Osteoblast (primary cell): ENCODE measurements at regions not wholly inside any gene's neighbourhood (a gene's known extent, or its start where the extent isn't known, plus 50 kb on each side); places are given as distances from the start of the nearest gene placed in this dataset.
"Not testable (repeated sequence)": the region's sequence is repeated elsewhere in the genome, so short reads cannot be mapped to it uniquely, and the experiment has no call there.

Source experiments
- DNase-seq: peaks from one replicate; pipeline ENCODE4 v3.0.0; 2011; ENCODE audit warnings: low spot score, mixed read lengths; ENCODE audit not compliant: insufficient read length; ENCODE audit errors: missing footprints
- H2AFZ ChIP-seq: 2 replicates; pipeline ENCODE4 v1.6.0; 2011; ENCODE audit warnings: mild to moderate bottlenecking, low read length
- H3K27ac ChIP-seq: 2 replicates; pipeline ENCODE4 v1.5.1; 2011; ENCODE audit warnings: mild to moderate bottlenecking, low read depth, low read length, moderate library complexity
- H3K27me3 ChIP-seq: 2 replicates; pipeline ENCODE4 v1.6.0; 2012; ENCODE audit warnings: mild to moderate bottlenecking, control low read depth, inconsistent platforms, low read length, moderate library complexity; ENCODE audit not compliant: insufficient read depth
- H3K36me3 ChIP-seq: 2 replicates; pipeline ENCODE4 v1.5.1; 2011; ENCODE audit warnings: mild to moderate bottlenecking, low read length, control low read depth, moderate library complexity; ENCODE audit not compliant: insufficient read depth
- H3K4me1 ChIP-seq: 2 replicates; pipeline ENCODE4 v1.5.1; 2011; ENCODE audit warnings: mild to moderate bottlenecking, low read length, control low read depth, moderate library complexity; ENCODE audit not compliant: insufficient read depth
- H3K4me2 ChIP-seq: 2 replicates; pipeline ENCODE4 v1.6.0; 2011; ENCODE audit warnings: mild to moderate bottlenecking, low read length; ENCODE audit not compliant: insufficient read depth
- H3K4me3 ChIP-seq: fragments of 200-600 bp; sonication (generic); 3 replicates; pipeline ENCODE4 v1.5.1; 2012; ENCODE audit warnings: mild to moderate bottlenecking, low read length, inconsistent platforms; ENCODE audit not compliant: insufficient read depth
- H3K79me2 ChIP-seq: 2 replicates; pipeline ENCODE4 v1.6.0; 2012; ENCODE audit warnings: mild to moderate bottlenecking, low read length, control low read depth, inconsistent platforms; ENCODE audit not compliant: insufficient read depth
- H3K9me3 ChIP-seq: 2 replicates; pipeline ENCODE4 v1.5.1; 2011; ENCODE audit warnings: low read depth, low read length, control low read depth
- H4K20me1 ChIP-seq: 2 replicates; pipeline ENCODE4 v1.6.0; 2012; ENCODE audit warnings: mild to moderate bottlenecking, low read length, control low read depth; ENCODE audit not compliant: insufficient read depth
- CTCF ChIP-seq: IDR thresholded peaks from 2 replicates; pipeline ENCODE4 v1.5.1; 2011; ENCODE audit warnings: mild to moderate bottlenecking, low read depth, low read length, moderate library complexity; ENCODE audit errors: extremely low read depth

DNA sequence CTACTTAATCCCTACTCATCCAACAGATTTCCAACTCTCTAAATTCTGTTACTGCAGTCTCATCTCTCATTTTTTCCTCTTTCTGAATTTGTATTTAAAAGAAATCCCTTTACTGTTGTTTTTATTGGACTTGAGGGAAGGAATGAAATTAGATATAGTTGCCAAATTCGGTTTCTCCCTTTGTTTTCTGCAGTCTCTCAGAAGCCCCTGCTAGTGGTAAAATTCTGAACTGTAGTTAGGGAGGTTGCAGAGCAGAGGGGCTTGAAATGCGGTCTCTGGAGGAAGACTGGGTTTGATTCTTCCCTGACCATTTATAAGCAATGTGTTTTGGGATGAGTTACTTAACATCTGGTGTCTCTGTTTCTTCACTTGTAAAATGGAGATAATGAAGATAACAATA lies 106.3 kb upstream of the TBX18 start:
- H3K4me1 ChIP-seq: no peaks in the 10 kb centered on the region
- no peak overlapping the region for H3K27ac ChIP-seq
- no peak for TF ChIP-seq CTCF
- no peaks in the 10 kb centered on the region for H4K20me1 ChIP-seq
- H3K79me2 ChIP-seq: no peaks in the 10 kb centered on the region
- H3K9me3 ChIP-seq: no peaks in the 10 kb centered on the region
- no peaks in the 10 kb centered on the region for H3K36me3 ChIP-seq
- H2AFZ ChIP-seq: no peak overlapping the region
- H3K4me3 ChIP-seq: no peak overlapping the region
- no peak overlapping the region for H3K4me2 ChIP-seq
- no peak for DNase-seq
- no peaks in the 10 kb centered on the region for H3K27me3 ChIP-seq

DNA sequence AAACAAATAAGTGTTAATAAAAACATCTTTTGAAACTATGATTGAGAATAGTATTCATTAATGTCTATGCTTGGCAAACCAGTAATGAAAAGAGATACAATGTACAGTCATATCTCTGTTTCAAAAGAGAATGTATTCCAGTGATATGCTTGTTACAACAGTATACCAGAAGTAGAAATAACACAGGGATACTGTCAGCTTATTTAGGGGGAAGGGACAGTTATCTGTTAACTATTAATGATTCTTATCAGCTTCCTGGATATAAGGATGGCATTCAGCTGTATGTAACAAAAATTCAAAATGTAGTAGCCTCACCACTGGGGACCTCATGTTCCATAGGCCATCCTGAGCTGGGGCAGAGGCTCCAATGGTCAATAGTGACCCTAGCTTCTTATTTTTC lies 103.8 kb upstream of the TBX18 start:
- H3K36me3 ChIP-seq: no peaks in the 10 kb centered on the region
- H3K9me3 ChIP-seq: no peaks in the 10 kb centered on the region
- TF ChIP-seq CTCF: no peak
- H3K79me2 ChIP-seq: no peaks in the 10 kb centered on the region
- H2AFZ ChIP-seq: no peak overlapping the region
- no peaks in the 10 kb centered on the region for H4K20me1 ChIP-seq
- no peak overlapping the region for H3K27ac ChIP-seq
- no peaks in the 10 kb centered on the region for H3K4me1 ChIP-seq
- H3K4me3 ChIP-seq: no peak overlapping the region
- H3K4me2 ChIP-seq: no peak overlapping the region
- DNase-seq: no peak
- H3K27me3 ChIP-seq: no peaks in the 10 kb centered on the region

GRCh38 chr6:84867521-84867920 lies 103.1 kb upstream of the TBX18 start:
- Histone ChIP-seq H3K79me2 (no peaks in the 10 kb centered on the region), H4K20me1 (no peaks in the 10 kb centered on the region), H3K4me3 (no peak overlapping the region), H3K4me1 (no peaks in the 10 kb centered on the region), H3K36me3 (no peaks in the 10 kb centered on the region), H2AFZ (no peak overlapping the region), H3K9me3 (no peaks in the 10 kb centered on the region), H3K4me2 (no peak overlapping the region), H3K27me3 (no peaks in the 10 kb centered on the region), H3K27ac (no peak overlapping the region)
- DNase-seq: peak; percentile 37
- no peak for TF ChIP-seq CTCF

GRCh38 chr6:84866715-84867114 lies 102.3 kb upstream of the TBX18 start:
- TF ChIP-seq CTCF: no peak
- Histone ChIP-seq H3K27me3 (no peaks in the 10 kb centered on the region), H3K9me3 (no peaks in the 10 kb centered on the region), H2AFZ (no peak overlapping the region), H3K27ac (no peak overlapping the region), H4K20me1 (no peaks in the 10 kb centered on the region), H3K4me3 (no peak overlapping the region), H3K36me3 (no peaks in the 10 kb centered on the region), H3K4me1 (no peaks in the 10 kb centered on the region), H3K4me2 (no peak overlapping the region), H3K79me2 (no peaks in the 10 kb centered on the region)
- no peak for DNase-seq

- H3K27me3 ChIP-seq: not testable (repeated sequence)
Measured at GRCh38 chr6:84865372-84865771, 101.0 kb upstream of the TBX18 start.

More at GRCh38 chr6:84865372-84865771, 101.0 kb upstream of the TBX18 start:
- not testable (repeated sequence) for H3K4me1 ChIP-seq, H3K4me2 ChIP-seq, H3K36me3 ChIP-seq, H3K9me3 ChIP-seq, H3K79me2 ChIP-seq, H4K20me1 ChIP-seq, H3K27ac ChIP-seq, H2AFZ ChIP-seq, DNase-seq, H3K4me3 ChIP-seq
